ENCODE measurements at regions not wholly inside any gene's neighbourhood (a gene's known extent, or its start where the extent isn't known, plus 50 kb on each side); places are given as distances from the start of the nearest gene placed in this dataset.

GRCh38 chr6:62452586-62452985, 166.6 kb upstream of the KHDRBS2 start:
- no TSS peak for BruUV-seq (replicated peaks)
- CTCF ChIA-PET, result no interaction called here
- no peaks in the 10 kb centered on the region for H3K4me1 ChIP-seq (ENCODE audit: control insufficient read depth in 1 of 2, insufficient read depth in 2 of 2, low read length in 2 of 2)
- no peak for TF ChIP-seq ATF3 (IDR thresholded peaks at IDR 0.05)
- TF ChIP-seq POLR2A (IDR thresholded peaks at IDR 0.05; ENCODE audit: borderline replicate concordance, extremely low read depth, insufficient read depth, insufficient read length), result no peak
- no peak for TF ChIP-seq EZH2 (IDR thresholded peaks at IDR 0.05)
- TF ChIP-seq SIN3A (IDR thresholded peaks at IDR 0.05; ENCODE audit: low read depth), result no peak
- no peak for TF ChIP-seq SP1 (IDR thresholded peaks at IDR 0.05; ENCODE audit: low read depth)
- no peak for TF ChIP-seq YY1 (IDR thresholded peaks at IDR 0.05; ENCODE audit: extremely low read depth, insufficient replicate concordance, low read depth, low read length)
- TF ChIP-seq CEBPB (IDR thresholded peaks at IDR 0.05; ENCODE audit: low read depth), result no peak
- TF ChIP-seq SRF (IDR thresholded peaks at IDR 0.05; ENCODE audit: low read depth), result no peak
- RAD21 ChIA-PET (ENCODE audit: low non-redundant PET in 1 of 2, low total read pairs in 2 of 2, uncharacterized antibody in 2 of 2, unreplicated experiment in 2 of 2), result no interaction called here
- H3K9me2 ChIP-seq (ENCODE audit: insufficient read depth), result no peaks in the 10 kb centered on the region
- no peak overlapping the region for H2AFZ ChIP-seq (ENCODE audit: low read depth, low read length, poor library complexity, severe bottlenecking)
- H3K27me3 ChIP-seq (ENCODE audit: insufficient read depth, low read length), result no peaks in the 10 kb centered on the region
- intact Hi-C loops (cut with micrococcal nuclease), result no loop called here
- no peaks in the 10 kb centered on the region for H3K36me3 ChIP-seq (ENCODE audit: control insufficient read depth in 1 of 2, insufficient read depth in 2 of 2, low read length in 2 of 2)
- H3K9ac ChIP-seq (ENCODE audit: low read length), result no peak overlapping the region
- POLR2A ChIA-PET, result no interaction called here
- no peak overlapping the region for H3K4me3 ChIP-seq (replicated peaks in 1 of 2; ENCODE audit: low read depth in 1 of 2, low read length in 2 of 2)
- DNase-seq (ENCODE audit: low read depth, low spot score) (no peak), ATAC-seq (no peak)
- H3K27ac ChIP-seq (ENCODE audit: low read depth, low read length), result no peak overlapping the region
- H4K20me1 ChIP-seq (ENCODE audit: insufficient read depth), result no peaks in the 10 kb centered on the region
- no peaks in the 10 kb centered on the region for H3K79me2 ChIP-seq (ENCODE audit: insufficient read depth, low read length)
- H3K4me2 ChIP-seq (ENCODE audit: low read length), result no peak overlapping the region
- peaks cover 5 to 6% of the 10 kb centered on the region in 2 experiments; a peak in 2 of 4 replicates for H3K9me3 ChIP-seq (ENCODE audit: control insufficient read depth in 1 of 2, insufficient read depth in 1 of 2, low read depth in 1 of 2, low read length in 2 of 2)

- intact Hi-C loops (cut with micrococcal nuclease), result no loop called here
- H4K20me1 ChIP-seq (ENCODE audit: insufficient read depth), result no peaks in the 10 kb centered on the region
- H3K27me3 ChIP-seq (ENCODE audit: insufficient read depth, low read length), result no peaks in the 10 kb centered on the region
- H3K36me3 ChIP-seq (ENCODE audit: control insufficient read depth in 1 of 2, insufficient read depth in 2 of 2, low read length in 2 of 2), result no peaks in the 10 kb centered on the region
- peaks cover 4 to 14% of the 10 kb centered on the region in 2 experiments; a peak in 2 of 4 replicates for H3K9me3 ChIP-seq (ENCODE audit: control insufficient read depth in 1 of 2, insufficient read depth in 1 of 2, low read depth in 1 of 2, low read length in 2 of 2)
- TF ChIP-seq EZH2 (IDR thresholded peaks at IDR 0.05), result no peak
- no peak for TF ChIP-seq YY1 (IDR thresholded peaks at IDR 0.05; ENCODE audit: extremely low read depth, insufficient replicate concordance, low read depth, low read length)
- no peak for TF ChIP-seq TCF7L2 (IDR thresholded peaks at IDR 0.05; ENCODE audit: borderline replicate concordance, extremely low read depth, insufficient read depth, insufficient read length)
- TF ChIP-seq FOSL1 (IDR thresholded peaks at IDR 0.05; ENCODE audit: low read depth), result no peak
- TF ChIP-seq ZNF274 (IDR thresholded peaks at IDR 0.05; ENCODE audit: low read depth, low read length), result no peak
- TF ChIP-seq MAX (IDR thresholded peaks at IDR 0.05), result no peak
- TF ChIP-seq ZFX (IDR thresholded peaks at IDR 0.05), result no peak
- TF ChIP-seq POLR2A (IDR thresholded peaks at IDR 0.05; ENCODE audit: borderline replicate concordance, extremely low read depth, insufficient read depth, insufficient read length), result no peak
- no peak for TF ChIP-seq JUND (IDR thresholded peaks at IDR 0.05)
- TF ChIP-seq ATF3 (IDR thresholded peaks at IDR 0.05), result no peak
- TF ChIP-seq EZH2phosphoT487 (IDR thresholded peaks at IDR 0.05; ENCODE audit: borderline replicate concordance), result no peak
- no peak for TF ChIP-seq SIN3A (IDR thresholded peaks at IDR 0.05; ENCODE audit: low read depth)
- no peak for TF ChIP-seq CTCF (IDR thresholded peaks at IDR 0.05 in 2 of 3, conservative IDR thresholded peaks at IDR 0.05 in 1 of 3; ENCODE audit: borderline replicate concordance in 1 of 3, insufficient read depth in 1 of 3, low read depth in 2 of 3, low read length in 2 of 3)
- TF ChIP-seq SRF (IDR thresholded peaks at IDR 0.05; ENCODE audit: low read depth), result no peak
- no peak overlapping the region for H3K4me2 ChIP-seq (ENCODE audit: low read length)
- no peak overlapping the region for H3K27ac ChIP-seq (ENCODE audit: low read depth, low read length)
- no peaks in the 10 kb centered on the region for H3K9me2 ChIP-seq (ENCODE audit: insufficient read depth)
- no peak overlapping the region for H2AFZ ChIP-seq (ENCODE audit: low read depth, low read length, poor library complexity, severe bottlenecking)
- RAD21 ChIA-PET (ENCODE audit: low non-redundant PET in 1 of 2, low total read pairs in 2 of 2, uncharacterized antibody in 2 of 2, unreplicated experiment in 2 of 2), result no interaction called here
- no peak overlapping the region for H3K9ac ChIP-seq (ENCODE audit: low read length)
- no peak for DNase-seq (ENCODE audit: low read depth, low spot score)
- no peak for ATAC-seq
- POLR2A ChIA-PET, result no interaction called here
- H3K4me1 ChIP-seq (ENCODE audit: control insufficient read depth in 1 of 2, insufficient read depth in 2 of 2, low read length in 2 of 2), result no peaks in the 10 kb centered on the region
- no TSS peak for BruUV-seq (replicated peaks)
- H3K4me3 ChIP-seq (replicated peaks in 1 of 2; ENCODE audit: low read depth in 1 of 2, low read length in 2 of 2), result no peak overlapping the region
- no peaks in the 10 kb centered on the region for H3K79me2 ChIP-seq (ENCODE audit: insufficient read depth, low read length)
- CTCF ChIA-PET, result no interaction called here
These were observed 160.8 kb upstream of the KHDRBS2 start for GRCh38 chr6:62446647-62447316.
